ENCODE measurements at regions not wholly inside any gene's neighbourhood (a gene's known extent, or its start where the extent isn't known, plus 50 kb on each side); places are given as distances from the start of the nearest gene placed in this dataset.

DNA sequence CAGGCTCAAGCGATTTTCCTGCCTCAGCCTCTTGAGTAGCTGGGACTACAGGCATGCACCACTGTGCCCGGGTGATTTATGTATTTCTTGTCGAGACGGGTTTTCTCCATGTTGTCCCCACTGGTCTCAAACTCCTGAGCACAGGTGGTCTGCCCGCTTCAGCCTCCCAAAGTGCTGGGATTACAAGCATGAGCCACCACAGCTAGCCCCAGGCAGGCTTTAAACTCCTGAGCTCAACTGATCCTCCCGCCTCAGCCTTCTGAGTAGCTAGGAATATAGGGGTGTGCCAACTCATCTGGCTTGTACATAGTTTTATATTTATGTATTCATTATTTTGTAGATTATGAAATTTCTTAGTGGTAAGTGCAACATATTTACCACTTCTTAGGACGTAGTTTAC lies 198.8 kb upstream of the MCTP2 start:
- H3K27ac ChIP-seq (ENCODE audit: poor library complexity, severe bottlenecking), result no peak overlapping the region
- no peak for ATAC-seq (ENCODE audit: low read depth)
- H3K9me3 ChIP-seq (ENCODE audit: severe bottlenecking), result no peaks in the 10 kb centered on the region
- TF ChIP-seq, protein P1, sequence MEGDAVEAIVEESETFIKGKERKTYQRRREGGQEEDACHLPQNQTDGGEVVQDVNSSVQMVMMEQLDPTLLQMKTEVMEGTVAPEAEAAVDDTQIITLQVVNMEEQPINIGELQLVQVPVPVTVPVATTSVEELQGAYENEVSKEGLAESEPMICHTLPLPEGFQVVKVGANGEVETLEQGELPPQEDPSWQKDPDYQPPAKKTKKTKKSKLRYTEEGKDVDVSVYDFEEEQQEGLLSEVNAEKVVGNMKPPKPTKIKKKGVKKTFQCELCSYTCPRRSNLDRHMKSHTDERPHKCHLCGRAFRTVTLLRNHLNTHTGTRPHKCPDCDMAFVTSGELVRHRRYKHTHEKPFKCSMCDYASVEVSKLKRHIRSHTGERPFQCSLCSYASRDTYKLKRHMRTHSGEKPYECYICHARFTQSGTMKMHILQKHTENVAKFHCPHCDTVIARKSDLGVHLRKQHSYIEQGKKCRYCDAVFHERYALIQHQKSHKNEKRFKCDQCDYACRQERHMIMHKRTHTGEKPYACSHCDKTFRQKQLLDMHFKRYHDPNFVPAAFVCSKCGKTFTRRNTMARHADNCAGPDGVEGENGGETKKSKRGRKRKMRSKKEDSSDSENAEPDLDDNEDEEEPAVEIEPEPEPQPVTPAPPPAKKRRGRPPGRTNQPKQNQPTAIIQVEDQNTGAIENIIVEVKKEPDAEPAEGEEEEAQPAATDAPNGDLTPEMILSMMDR (IDR thresholded peaks at IDR 0.05; ENCODE audit: poor library complexity, severe bottlenecking), result no peak
- no peak for DNase-seq (ENCODE audit: low spot score)
- no peaks in the 10 kb centered on the region for H3K36me3 ChIP-seq (ENCODE audit: low read depth)
- no peaks in the 10 kb centered on the region for H3K27me3 ChIP-seq (ENCODE audit: insufficient read depth, poor library complexity, severe bottlenecking)
- H3K4me3 ChIP-seq (ENCODE audit: severe bottlenecking), result no peak overlapping the region
- no peaks in the 10 kb centered on the region for H3K4me1 ChIP-seq (ENCODE audit: insufficient read depth, poor library complexity, severe bottlenecking)

GRCh38 chr15:94031072-94031471 lies 200.3 kb upstream of the MCTP2 start:
- H3K27me3 ChIP-seq (ENCODE audit: insufficient read depth, poor library complexity, severe bottlenecking), result no peaks in the 10 kb centered on the region
- no peak overlapping the region for H3K4me3 ChIP-seq (ENCODE audit: severe bottlenecking)
- no peaks in the 10 kb centered on the region for H3K36me3 ChIP-seq (ENCODE audit: low read depth)
- no peak for ATAC-seq (ENCODE audit: low read depth)
- TF ChIP-seq, protein P1 (IDR thresholded peaks at IDR 0.05; ENCODE audit: poor library complexity, severe bottlenecking), result no peak
- H3K4me1 ChIP-seq (ENCODE audit: insufficient read depth, poor library complexity, severe bottlenecking), result no peaks in the 10 kb centered on the region
- no peaks in the 10 kb centered on the region for H3K9me3 ChIP-seq (ENCODE audit: severe bottlenecking)
- H3K27ac ChIP-seq (ENCODE audit: poor library complexity, severe bottlenecking), result no peak overlapping the region
- no peak for DNase-seq (ENCODE audit: low spot score)

DNA sequence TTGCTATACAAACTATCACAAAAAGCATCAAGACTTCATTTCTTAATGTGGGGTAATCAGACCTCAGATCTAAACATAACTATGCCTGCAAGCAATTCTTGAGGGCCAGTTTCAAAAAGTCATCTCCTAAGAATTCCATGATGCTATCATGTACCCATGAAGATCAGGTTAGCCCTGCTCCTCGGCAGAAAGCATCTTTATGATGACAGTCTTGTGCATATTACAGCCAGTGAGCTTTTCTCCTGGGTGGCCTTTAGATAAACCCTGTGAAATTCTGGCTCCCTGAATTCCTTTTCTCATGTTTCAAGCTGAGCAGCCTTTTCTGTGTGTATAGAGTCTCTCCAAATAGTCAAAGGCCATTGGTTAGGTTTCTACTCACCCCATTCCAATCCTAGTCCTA lies 201.9 kb upstream of the MCTP2 start:
- Histone ChIP-seq H3K27me3 (ENCODE audit: insufficient read depth, poor library complexity, severe bottlenecking) (no peaks in the 10 kb centered on the region), H3K36me3 (ENCODE audit: low read depth) (no peaks in the 10 kb centered on the region), H3K9me3 (ENCODE audit: severe bottlenecking) (no peaks in the 10 kb centered on the region), H3K4me3 (ENCODE audit: severe bottlenecking) (no peak overlapping the region), H3K4me1 (ENCODE audit: insufficient read depth, poor library complexity, severe bottlenecking) (no peaks in the 10 kb centered on the region), H3K27ac (ENCODE audit: poor library complexity, severe bottlenecking) (no peak overlapping the region)
- no peak for DNase-seq (ENCODE audit: low spot score)
- TF ChIP-seq, protein P1 (IDR thresholded peaks at IDR 0.05; ENCODE audit: poor library complexity, severe bottlenecking), result no peak
- ATAC-seq (ENCODE audit: low read depth), result peak; percentile 13; the same call in 1 of the 3 replicates

DNA sequence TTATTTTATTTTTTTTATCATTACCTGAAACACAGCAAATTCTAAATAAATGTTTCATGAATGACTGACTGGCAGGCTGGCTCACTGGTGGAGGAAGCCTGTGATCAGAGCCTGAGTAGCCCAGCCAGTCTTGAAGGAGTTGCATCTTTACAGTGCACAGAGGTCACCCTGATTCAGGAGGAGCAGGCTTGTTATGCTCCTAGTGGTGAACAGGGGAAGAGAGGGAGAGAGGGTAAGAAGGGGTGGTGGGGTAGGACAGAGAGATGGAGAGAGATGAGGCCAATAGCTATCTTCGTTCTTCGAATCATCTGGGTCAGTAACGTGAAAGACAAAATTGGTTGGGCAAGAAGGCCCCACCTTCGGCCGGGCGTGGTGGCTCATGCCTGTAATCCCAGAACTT lies 202.6 kb upstream of the MCTP2 start:
- H3K27me3 ChIP-seq (ENCODE audit: insufficient read depth, poor library complexity, severe bottlenecking), result no peaks in the 10 kb centered on the region
- H3K4me3 ChIP-seq (ENCODE audit: severe bottlenecking), result no peak overlapping the region
- no peak overlapping the region for H3K27ac ChIP-seq (ENCODE audit: poor library complexity, severe bottlenecking)
- TF ChIP-seq, protein P1 (IDR thresholded peaks at IDR 0.05; ENCODE audit: poor library complexity, severe bottlenecking), result no peak
- ATAC-seq (ENCODE audit: low read depth), result no peak
- no peaks in the 10 kb centered on the region for H3K9me3 ChIP-seq (ENCODE audit: severe bottlenecking)
- no peaks in the 10 kb centered on the region for H3K36me3 ChIP-seq (ENCODE audit: low read depth)
- no peak for DNase-seq (ENCODE audit: low spot score)
- no peaks in the 10 kb centered on the region for H3K4me1 ChIP-seq (ENCODE audit: insufficient read depth, poor library complexity, severe bottlenecking)

DNA sequence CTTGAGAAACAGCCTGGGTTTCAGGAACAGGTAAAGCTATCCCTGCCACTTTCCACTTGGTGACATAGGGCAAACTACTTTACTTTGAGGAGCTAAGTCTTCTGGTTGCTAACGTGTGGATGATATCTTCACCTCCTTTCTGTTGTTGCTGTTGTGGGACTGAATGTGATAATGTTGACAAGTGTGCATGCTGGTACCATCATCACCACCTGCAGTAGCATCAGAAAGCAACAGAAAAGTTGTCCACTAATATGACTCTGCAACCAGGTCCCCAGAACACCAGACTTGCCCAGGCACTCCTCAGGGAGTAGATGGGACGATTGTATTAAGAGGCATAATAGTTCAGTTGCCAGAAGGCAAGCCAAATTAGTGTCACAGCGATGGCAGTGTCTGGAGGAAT lies 203.2 kb upstream of the MCTP2 start:
- no peak overlapping the region for H3K4me3 ChIP-seq (ENCODE audit: severe bottlenecking)
- no peak overlapping the region for H3K27ac ChIP-seq (ENCODE audit: poor library complexity, severe bottlenecking)
- TF ChIP-seq, protein P1 (IDR thresholded peaks at IDR 0.05; ENCODE audit: poor library complexity, severe bottlenecking), result no peak
- ATAC-seq (ENCODE audit: low read depth) (no peak), DNase-seq (ENCODE audit: low spot score) (no peak)
- no peaks in the 10 kb centered on the region for H3K27me3 ChIP-seq (ENCODE audit: insufficient read depth, poor library complexity, severe bottlenecking)
- H3K36me3 ChIP-seq (ENCODE audit: low read depth), result no peaks in the 10 kb centered on the region
- H3K4me1 ChIP-seq (ENCODE audit: insufficient read depth, poor library complexity, severe bottlenecking), result no peaks in the 10 kb centered on the region
- H3K9me3 ChIP-seq (ENCODE audit: severe bottlenecking), result no peaks in the 10 kb centered on the region

All from RWPE2 (cell line).